H1 (cell line): ENCODE measurements at regions not wholly inside any gene's neighbourhood (a gene's known extent, or its start where the extent isn't known, plus 50 kb on each side); places are given as distances from the start of the nearest gene placed in this dataset.

Experiments used
- CTCF ChIA-PET: fragments of 300-600 bp; sonication (Branson Sonifier 250); formaldehyde crosslinking; loops from one replicate; lab custom pipeline; 2021; ENCODE audit not compliant: partially characterized antibody; lab: Charles Lee
- POLR2A ChIA-PET: fragments of 300-600 bp; sonication (Branson Sonifier 250); formaldehyde crosslinking; loops from one replicate; lab custom pipeline; 2021; ENCODE audit warnings: inconsistent platforms; ENCODE audit not compliant: partially characterized antibody; lab: Charles Lee
- DNase-seq, 2 experiments: peaks; one replicate each; pipeline versions ENCODE4 v3.0.0 to v3.0.0-alpha.2; 2010 to 2022; ENCODE audit warnings: low spot score in 2 of 2, low read depth in 1 of 2, mixed read lengths in 1 of 2
- FAIRE-seq: peaks from 2 replicates; lab custom pipeline; 2011; peaks lifted over from hg19 to GRCh38; lab: Jason Lieb, UNC
- H2AFZ ChIP-seq: 2 replicates; pipeline ENCODE4 v1.8.1; 2012; ENCODE audit warnings: low read length, inconsistent platforms
- H2AK5ac ChIP-seq: 2 replicates; pipeline ENCODE4 v1.6.1; 2013; ENCODE audit warnings: low read depth, low read length
- H2BK120ac ChIP-seq: replicated peaks from 2 replicates; pipeline ENCODE3; 2013; ENCODE audit warnings: low read depth, low read length, inconsistent platforms
- H2BK12ac ChIP-seq: 2 replicates; pipeline ENCODE4 v1.6.1; 2013; ENCODE audit warnings: low read depth, low read length
- H2BK15ac ChIP-seq: 2 replicates; pipeline ENCODE4 v1.6.1; 2013; ENCODE audit warnings: low read length
- H2BK20ac ChIP-seq: 2 replicates; pipeline ENCODE4 v1.6.1; 2013; ENCODE audit warnings: low read length
- H2BK5ac ChIP-seq: 2 replicates; pipeline ENCODE4 v1.6.1; 2013; ENCODE audit warnings: low read depth, low read length
- H3K14ac ChIP-seq: 2 replicates; pipeline ENCODE4 v1.6.1; 2013; ENCODE audit warnings: inconsistent platforms; ENCODE audit not compliant: insufficient read length
- H3K18ac ChIP-seq: 2 replicates; pipeline ENCODE4 v1.6.1; 2013; ENCODE audit warnings: low read length; ENCODE audit errors: extremely low read depth
- H3K23ac ChIP-seq: 2 replicates; pipeline ENCODE4 v1.6.1; 2013; ENCODE audit warnings: inconsistent platforms; ENCODE audit not compliant: insufficient read length
- H3K23me2 ChIP-seq: 2 replicates; pipeline ENCODE4 v1.6.1; 2013; ENCODE audit warnings: low read depth, low read length
- H3K27ac ChIP-seq: 2 replicates; pipeline ENCODE4 v1.6.1; 2011; ENCODE audit warnings: low read depth, low read length, inconsistent platforms
- H3K27me3 ChIP-seq, 4 experiments: replicated peaks in 1 of 4; 1 replicate in 1 of 4; 2 replicates in 3 of 4; pipeline versions ENCODE4 v1.6.1 to v1.8.1; 2011 to 2013; ENCODE audit warnings: low read length in 3 of 4, mild to moderate bottlenecking in 3 of 4, inconsistent platforms in 2 of 4, mixed read lengths in 2 of 4, moderate library complexity in 1 of 4; ENCODE audit not compliant: control insufficient read depth in 3 of 4, insufficient read depth in 3 of 4; ENCODE audit errors: extremely low read depth in 1 of 4
- H3K36me3 ChIP-seq, 4 experiments: 2 replicates each; pipeline versions ENCODE4 v1.6.1 to v1.8.1; 2011 to 2013; ENCODE audit warnings: mild to moderate bottlenecking in 4 of 4, low read length in 3 of 4, moderate library complexity in 2 of 4, control low read depth in 1 of 4, inconsistent platforms in 1 of 4; ENCODE audit not compliant: insufficient read depth in 4 of 4, control insufficient read depth in 2 of 4
- H3K4ac ChIP-seq: replicated peaks from 2 replicates; pipeline ENCODE3; 2013; ENCODE audit warnings: low read length, low read depth, mixed read lengths, inconsistent platforms; ENCODE audit not compliant: insufficient read length
- H3K4me1 ChIP-seq, 4 experiments: replicated peaks in 1 of 4; 1 replicate in 1 of 4; 2 replicates in 3 of 4; pipeline versions ENCODE4 v1.6.1 to v1.8.1; 2011 to 2013; ENCODE audit warnings: low read length in 3 of 4, inconsistent platforms in 2 of 4, mixed read lengths in 1 of 4; ENCODE audit not compliant: insufficient read depth in 4 of 4, control insufficient read depth in 3 of 4
- H3K4me2 ChIP-seq, 2 experiments: 2 replicates each; pipeline versions ENCODE4 v1.6.1 to v1.8.1; 2011 to 2013; ENCODE audit warnings: low read depth in 2 of 2, low read length in 2 of 2, control low read depth in 1 of 2, inconsistent platforms in 1 of 2, mild to moderate bottlenecking in 1 of 2; ENCODE audit not compliant: insufficient read depth in 1 of 2
- H3K4me3 ChIP-seq, 4 experiments: fragments of 200-600, 300-600 bp in 1 of 4; sonication (generic), shearing (Covaris generic), sonication (Bioruptor Twin) in 1 of 4; 2 replicates each; pipeline versions ENCODE4 v1.5.1 to v1.8.1; 2011 to 2016; ENCODE audit warnings: low read length in 4 of 4, low read depth in 3 of 4, control low read depth in 2 of 4, inconsistent platforms in 2 of 4, mild to moderate bottlenecking in 2 of 4, mixed read lengths in 1 of 4, moderate library complexity in 1 of 4; ENCODE audit not compliant: insufficient read depth in 2 of 4; ENCODE audit errors: extremely low read depth in 1 of 4
- H3K56ac ChIP-seq: replicated peaks from 2 replicates; pipeline ENCODE3; 2013; ENCODE audit warnings: low read depth, mild to moderate bottlenecking, mixed read lengths, low read length, inconsistent platforms; ENCODE audit not compliant: insufficient read length
- H3K79me1 ChIP-seq: 2 replicates; pipeline ENCODE4 v1.6.1; 2013; ENCODE audit warnings: low read depth, low read length, control low read depth
- H3K79me2 ChIP-seq, 2 experiments: 2 replicates each; pipeline versions ENCODE4 v1.6.1 to v1.8.1; 2012 to 2013; ENCODE audit warnings: low read length in 2 of 2, mild to moderate bottlenecking in 2 of 2, inconsistent platforms in 1 of 2; ENCODE audit not compliant: insufficient read depth in 2 of 2, control insufficient read depth in 1 of 2
- H3K9ac ChIP-seq, 4 experiments: replicated peaks in 1 of 4; 1 replicate in 1 of 4; 2 replicates in 3 of 4; pipeline versions ENCODE4 v1.6.1 to v1.8.1; 2011 to 2013; ENCODE audit warnings: low read depth in 3 of 4, low read length in 3 of 4, control low read depth in 2 of 4, mild to moderate bottlenecking in 2 of 4, moderate library complexity in 2 of 4, inconsistent platforms in 1 of 4; ENCODE audit errors: extremely low read depth in 1 of 4
- H3K9me3 ChIP-seq, 2 experiments: 2 replicates each; pipeline versions ENCODE4 v1.6.1 to v1.8.1; 2012 to 2013; ENCODE audit warnings: mild to moderate bottlenecking in 2 of 2, moderate library complexity in 2 of 2, control low read depth in 1 of 2, inconsistent platforms in 1 of 2, low read depth in 1 of 2, low read length in 1 of 2, mixed read lengths in 1 of 2; ENCODE audit not compliant: insufficient read depth in 2 of 2
- H4K20me1 ChIP-seq, 2 experiments: replicated peaks in 1 of 2; 2 replicates each; pipeline versions ENCODE3 to v1.8.1; 2011 to 2013; ENCODE audit warnings: inconsistent platforms in 2 of 2, low read length in 2 of 2, mild to moderate bottlenecking in 1 of 2; ENCODE audit not compliant: insufficient read depth in 2 of 2, control insufficient read depth in 1 of 2
- H4K5ac ChIP-seq: 2 replicates; pipeline ENCODE4 v1.6.1; 2013; ENCODE audit warnings: low read length, low read depth, mixed read lengths, inconsistent platforms; ENCODE audit not compliant: insufficient read length
- H4K8ac ChIP-seq: 2 replicates; pipeline ENCODE4 v1.8.0; 2013; ENCODE audit warnings: mild to moderate bottlenecking, moderate library complexity, low read length, inconsistent platforms; ENCODE audit not compliant: insufficient read depth; ENCODE audit errors: extremely low read depth
- H4K91ac ChIP-seq: replicated peaks from 2 replicates; pipeline ENCODE3; 2013; ENCODE audit warnings: low read length, mixed read lengths, inconsistent platforms; ENCODE audit not compliant: insufficient read length
- WGBS, 2 experiments: shearing (Covaris generic) in 1 of 2; methylation state at CpG; one replicate each; pipeline versions ENCODE4 v1.1.6 to v1.1.7; 2013 to 2015; ENCODE audit warnings: low lambda C conversion rate in 2 of 2, mixed read lengths in 2 of 2, inconsistent platforms in 1 of 2, low coverage in 1 of 2, missing lambda C conversion rate in 1 of 2; ENCODE audit not compliant: insufficient replicate concordance in 2 of 2, insufficient coverage in 1 of 2, insufficient read length in 1 of 2; ENCODE audit errors: extremely low coverage in 1 of 2, missing lambda C conversion rate in 1 of 2; 5-methylcytosine and 5-hydroxymethylcytosine counted together
- TF ChIP-seq, protein P1 (sequence below): fragments of 300-600 bp; sonication (generic); IDR thresholded peaks from 2 replicates; pipeline ENCODE4 v1.7.1; 2012; ENCODE audit warnings: low read length, moderate library complexity, mild to moderate bottlenecking, inconsistent platforms; ENCODE audit not compliant: insufficient replicate concordance

DNA sequence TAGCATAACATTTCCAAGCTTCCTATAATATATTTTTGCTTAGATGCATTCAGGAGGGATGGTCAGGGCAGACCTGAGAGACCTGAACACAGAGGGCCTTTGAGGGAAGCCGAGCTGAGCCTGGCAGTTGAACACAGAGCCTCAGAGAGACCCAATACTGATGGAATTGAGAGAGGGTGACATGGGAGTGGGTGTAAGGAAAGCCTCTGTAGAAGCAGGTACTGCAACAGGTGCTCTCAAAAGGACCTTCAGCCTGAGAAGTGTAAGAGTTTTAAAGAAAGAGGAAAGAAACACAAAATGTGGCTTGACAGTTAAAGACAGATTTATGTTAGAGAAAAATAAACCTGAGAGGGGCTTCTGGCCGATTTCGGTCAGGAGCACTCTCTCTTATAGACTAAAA, 73.9 kb upstream of the PGBD5 start:
- no peak overlapping the region for H3K9ac ChIP-seq
- no peak overlapping the region for H3K18ac ChIP-seq
- H2BK120ac ChIP-seq, result no peak overlapping the region
- no peaks in the 10 kb centered on the region for H4K20me1 ChIP-seq
- no peaks in the 10 kb centered on the region for H3K79me2 ChIP-seq
- H3K27me3 ChIP-seq, result no peaks in the 10 kb centered on the region; a peak in 1 of 7 replicates
- ChIA-PET CTCF (no interaction called here), POLR2A (no interaction called here)
- no peak overlapping the region for H4K91ac ChIP-seq
- no peak overlapping the region for H2AFZ ChIP-seq
- H3K27ac ChIP-seq, result no peak overlapping the region
- H3K23ac ChIP-seq, result no peak overlapping the region
- no peak overlapping the region for H4K8ac ChIP-seq
- H3K14ac ChIP-seq, result no peak overlapping the region
- H3K4me3 ChIP-seq, result no peak overlapping the region
- H3K79me1 ChIP-seq, result no peaks in the 10 kb centered on the region
- H2BK20ac ChIP-seq, result no peak overlapping the region
- FAIRE-seq (no peak), DNase-seq (no peak)
- no peak overlapping the region for H4K5ac ChIP-seq
- no peak overlapping the region for H2BK5ac ChIP-seq
- H2BK15ac ChIP-seq, result no peak overlapping the region
- 96% methylated on average over 3 of the region's 3 CpGs; no CpG with 5 or more reads in 1 of the 2 experiments for WGBS, 2 experiments
- H2BK12ac ChIP-seq, result no peak overlapping the region
- no peaks in the 10 kb centered on the region for H3K36me3 ChIP-seq
- no peak overlapping the region for H2AK5ac ChIP-seq
- H3K4me1 ChIP-seq, result 0 out of 7 replicates have a peak, but pooled peaks cover 0 to 3% (median 0%) of the 10 kb centered on the region in 4 experiments
- no peaks in the 10 kb centered on the region; a peak in 1 of 4 replicates for H3K9me3 ChIP-seq
- no peak overlapping the region for H3K4me2 ChIP-seq
- H3K56ac ChIP-seq, result no peak overlapping the region
- H3K4ac ChIP-seq, result no peak overlapping the region
- no peaks in the 10 kb centered on the region for H3K23me2 ChIP-seq
- TF ChIP-seq, protein P1, sequence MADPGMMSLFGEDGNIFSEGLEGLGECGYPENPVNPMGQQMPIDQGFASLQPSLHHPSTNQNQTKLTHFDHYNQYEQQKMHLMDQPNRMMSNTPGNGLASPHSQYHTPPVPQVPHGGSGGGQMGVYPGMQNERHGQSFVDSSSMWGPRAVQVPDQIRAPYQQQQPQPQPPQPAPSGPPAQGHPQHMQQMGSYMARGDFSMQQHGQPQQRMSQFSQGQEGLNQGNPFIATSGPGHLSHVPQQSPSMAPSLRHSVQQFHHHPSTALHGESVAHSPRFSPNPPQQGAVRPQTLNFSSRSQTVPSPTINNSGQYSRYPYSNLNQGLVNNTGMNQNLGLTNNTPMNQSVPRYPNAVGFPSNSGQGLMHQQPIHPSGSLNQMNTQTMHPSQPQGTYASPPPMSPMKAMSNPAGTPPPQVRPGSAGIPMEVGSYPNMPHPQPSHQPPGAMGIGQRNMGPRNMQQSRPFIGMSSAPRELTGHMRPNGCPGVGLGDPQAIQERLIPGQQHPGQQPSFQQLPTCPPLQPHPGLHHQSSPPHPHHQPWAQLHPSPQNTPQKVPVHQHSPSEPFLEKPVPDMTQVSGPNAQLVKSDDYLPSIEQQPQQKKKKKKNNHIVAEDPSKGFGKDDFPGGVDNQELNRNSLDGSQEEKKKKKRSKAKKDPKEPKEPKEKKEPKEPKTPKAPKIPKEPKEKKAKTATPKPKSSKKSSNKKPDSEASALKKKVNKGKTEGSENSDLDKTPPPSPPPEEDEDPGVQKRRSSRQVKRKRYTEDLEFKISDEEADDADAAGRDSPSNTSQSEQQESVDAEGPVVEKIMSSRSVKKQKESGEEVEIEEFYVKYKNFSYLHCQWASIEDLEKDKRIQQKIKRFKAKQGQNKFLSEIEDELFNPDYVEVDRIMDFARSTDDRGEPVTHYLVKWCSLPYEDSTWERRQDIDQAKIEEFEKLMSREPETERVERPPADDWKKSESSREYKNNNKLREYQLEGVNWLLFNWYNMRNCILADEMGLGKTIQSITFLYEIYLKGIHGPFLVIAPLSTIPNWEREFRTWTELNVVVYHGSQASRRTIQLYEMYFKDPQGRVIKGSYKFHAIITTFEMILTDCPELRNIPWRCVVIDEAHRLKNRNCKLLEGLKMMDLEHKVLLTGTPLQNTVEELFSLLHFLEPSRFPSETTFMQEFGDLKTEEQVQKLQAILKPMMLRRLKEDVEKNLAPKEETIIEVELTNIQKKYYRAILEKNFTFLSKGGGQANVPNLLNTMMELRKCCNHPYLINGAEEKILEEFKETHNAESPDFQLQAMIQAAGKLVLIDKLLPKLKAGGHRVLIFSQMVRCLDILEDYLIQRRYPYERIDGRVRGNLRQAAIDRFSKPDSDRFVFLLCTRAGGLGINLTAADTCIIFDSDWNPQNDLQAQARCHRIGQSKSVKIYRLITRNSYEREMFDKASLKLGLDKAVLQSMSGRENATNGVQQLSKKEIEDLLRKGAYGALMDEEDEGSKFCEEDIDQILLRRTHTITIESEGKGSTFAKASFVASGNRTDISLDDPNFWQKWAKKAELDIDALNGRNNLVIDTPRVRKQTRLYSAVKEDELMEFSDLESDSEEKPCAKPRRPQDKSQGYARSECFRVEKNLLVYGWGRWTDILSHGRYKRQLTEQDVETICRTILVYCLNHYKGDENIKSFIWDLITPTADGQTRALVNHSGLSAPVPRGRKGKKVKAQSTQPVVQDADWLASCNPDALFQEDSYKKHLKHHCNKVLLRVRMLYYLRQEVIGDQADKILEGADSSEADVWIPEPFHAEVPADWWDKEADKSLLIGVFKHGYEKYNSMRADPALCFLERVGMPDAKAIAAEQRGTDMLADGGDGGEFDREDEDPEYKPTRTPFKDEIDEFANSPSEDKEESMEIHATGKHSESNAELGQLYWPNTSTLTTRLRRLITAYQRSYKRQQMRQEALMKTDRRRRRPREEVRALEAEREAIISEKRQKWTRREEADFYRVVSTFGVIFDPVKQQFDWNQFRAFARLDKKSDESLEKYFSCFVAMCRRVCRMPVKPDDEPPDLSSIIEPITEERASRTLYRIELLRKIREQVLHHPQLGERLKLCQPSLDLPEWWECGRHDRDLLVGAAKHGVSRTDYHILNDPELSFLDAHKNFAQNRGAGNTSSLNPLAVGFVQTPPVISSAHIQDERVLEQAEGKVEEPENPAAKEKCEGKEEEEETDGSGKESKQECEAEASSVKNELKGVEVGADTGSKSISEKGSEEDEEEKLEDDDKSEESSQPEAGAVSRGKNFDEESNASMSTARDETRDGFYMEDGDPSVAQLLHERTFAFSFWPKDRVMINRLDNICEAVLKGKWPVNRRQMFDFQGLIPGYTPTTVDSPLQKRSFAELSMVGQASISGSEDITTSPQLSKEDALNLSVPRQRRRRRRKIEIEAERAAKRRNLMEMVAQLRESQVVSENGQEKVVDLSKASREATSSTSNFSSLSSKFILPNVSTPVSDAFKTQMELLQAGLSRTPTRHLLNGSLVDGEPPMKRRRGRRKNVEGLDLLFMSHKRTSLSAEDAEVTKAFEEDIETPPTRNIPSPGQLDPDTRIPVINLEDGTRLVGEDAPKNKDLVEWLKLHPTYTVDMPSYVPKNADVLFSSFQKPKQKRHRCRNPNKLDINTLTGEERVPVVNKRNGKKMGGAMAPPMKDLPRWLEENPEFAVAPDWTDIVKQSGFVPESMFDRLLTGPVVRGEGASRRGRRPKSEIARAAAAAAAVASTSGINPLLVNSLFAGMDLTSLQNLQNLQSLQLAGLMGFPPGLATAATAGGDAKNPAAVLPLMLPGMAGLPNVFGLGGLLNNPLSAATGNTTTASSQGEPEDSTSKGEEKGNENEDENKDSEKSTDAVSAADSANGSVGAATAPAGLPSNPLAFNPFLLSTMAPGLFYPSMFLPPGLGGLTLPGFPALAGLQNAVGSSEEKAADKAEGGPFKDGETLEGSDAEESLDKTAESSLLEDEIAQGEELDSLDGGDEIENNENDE, result no peak
